ENCODE measurements at regions not wholly inside any gene's neighbourhood (a gene's known extent, or its start where the extent isn't known, plus 50 kb on each side); places are given as distances from the start of the nearest gene placed in this dataset.

DNA sequence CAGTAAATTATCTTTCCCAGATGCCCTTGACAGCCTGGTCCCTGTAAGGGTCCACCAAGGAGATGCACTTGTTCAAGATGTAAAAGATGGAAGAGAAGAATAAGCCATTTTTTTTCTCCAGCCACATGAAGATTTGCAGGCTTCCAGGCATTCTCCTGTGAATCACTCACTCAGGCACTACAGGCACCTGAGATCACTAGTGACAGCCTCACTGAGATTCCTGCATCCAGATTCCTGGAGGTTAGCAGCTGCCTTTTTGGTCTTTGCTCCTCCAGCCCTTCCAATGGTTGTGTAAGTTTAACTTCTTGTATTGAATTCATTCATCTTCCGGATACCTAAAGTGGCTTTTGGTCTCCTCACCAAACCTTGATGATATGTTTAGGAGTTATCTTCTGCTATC, 630.2 kb upstream of the CADM1 start:
- ChIA-PET CTCF (interaction anchor here (0.6 kb wide), 1 partner anchor 571 kb away, joined by 3 read pairs; no protein-coding TSS in a partner anchor), POLR2A (ENCODE audit: low non-redundant PET) (no interaction called here)
- no peak for DNase-seq (ENCODE audit: low spot score)
- TF ChIP-seq, protein P1, sequence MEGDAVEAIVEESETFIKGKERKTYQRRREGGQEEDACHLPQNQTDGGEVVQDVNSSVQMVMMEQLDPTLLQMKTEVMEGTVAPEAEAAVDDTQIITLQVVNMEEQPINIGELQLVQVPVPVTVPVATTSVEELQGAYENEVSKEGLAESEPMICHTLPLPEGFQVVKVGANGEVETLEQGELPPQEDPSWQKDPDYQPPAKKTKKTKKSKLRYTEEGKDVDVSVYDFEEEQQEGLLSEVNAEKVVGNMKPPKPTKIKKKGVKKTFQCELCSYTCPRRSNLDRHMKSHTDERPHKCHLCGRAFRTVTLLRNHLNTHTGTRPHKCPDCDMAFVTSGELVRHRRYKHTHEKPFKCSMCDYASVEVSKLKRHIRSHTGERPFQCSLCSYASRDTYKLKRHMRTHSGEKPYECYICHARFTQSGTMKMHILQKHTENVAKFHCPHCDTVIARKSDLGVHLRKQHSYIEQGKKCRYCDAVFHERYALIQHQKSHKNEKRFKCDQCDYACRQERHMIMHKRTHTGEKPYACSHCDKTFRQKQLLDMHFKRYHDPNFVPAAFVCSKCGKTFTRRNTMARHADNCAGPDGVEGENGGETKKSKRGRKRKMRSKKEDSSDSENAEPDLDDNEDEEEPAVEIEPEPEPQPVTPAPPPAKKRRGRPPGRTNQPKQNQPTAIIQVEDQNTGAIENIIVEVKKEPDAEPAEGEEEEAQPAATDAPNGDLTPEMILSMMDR (conservative IDR thresholded peaks at IDR 0.05; ENCODE audit: low read depth) = no peak
- no peak overlapping the region for H3K27ac ChIP-seq

DNA sequence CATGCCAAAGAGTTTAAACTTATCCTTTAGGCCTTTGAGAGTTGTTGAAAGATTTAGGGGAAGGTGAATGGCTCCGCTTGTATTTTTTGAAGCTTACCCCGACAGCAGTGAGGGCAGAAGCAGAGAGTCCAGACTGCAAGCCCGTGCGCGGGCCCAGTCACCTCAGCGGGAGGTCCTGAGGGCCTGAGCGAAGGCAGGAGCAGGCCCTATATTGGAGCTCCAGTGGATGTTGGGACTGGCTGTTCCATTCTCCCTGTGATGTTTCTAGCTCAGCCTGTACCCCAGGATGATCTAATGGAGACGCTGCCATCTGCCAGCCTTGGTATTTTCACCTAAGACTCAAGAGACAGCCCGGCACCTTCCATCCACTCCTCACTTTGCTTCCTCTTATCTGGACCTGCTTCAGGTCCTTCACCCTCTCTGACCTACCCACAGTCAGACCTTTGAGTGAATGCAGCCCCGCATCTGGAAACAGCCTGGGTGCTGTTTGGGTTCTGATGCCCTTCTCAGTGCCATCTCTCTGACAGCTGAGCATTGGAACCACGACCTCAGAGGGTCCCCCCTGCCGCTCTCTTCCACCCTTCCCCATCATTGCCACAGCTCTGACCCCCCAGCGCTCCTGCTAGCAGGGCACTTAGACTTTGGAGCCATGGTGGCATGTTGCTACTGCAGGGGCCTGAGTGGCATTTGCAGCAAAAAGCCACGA, 628.2 kb upstream of the CADM1 start:
- POLR2A ChIA-PET (ENCODE audit: low non-redundant PET) = no interaction called here

DNA sequence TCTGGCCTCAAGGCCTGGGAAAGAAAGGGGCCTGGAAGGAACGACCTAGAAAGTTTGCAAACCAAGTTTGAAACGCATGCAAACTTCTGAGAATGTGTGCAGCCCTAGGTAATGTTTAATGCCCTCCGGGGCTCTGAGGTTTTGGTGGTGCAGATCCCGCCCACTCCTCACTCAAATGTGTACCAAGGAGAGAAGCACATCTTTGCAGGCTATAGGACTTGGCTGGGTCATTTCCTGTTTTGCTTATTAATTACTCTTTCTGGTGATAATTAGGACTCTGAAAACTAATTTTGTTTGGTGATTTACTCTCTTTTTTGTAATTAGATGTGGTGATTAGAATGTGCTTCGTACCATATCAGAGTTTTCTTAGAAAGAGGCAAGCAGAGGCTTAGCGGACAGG, 625.9 kb upstream of the CADM1 start:
- POLR2A ChIA-PET (ENCODE audit: low non-redundant PET) = no interaction called here

More for the DNA sequence above, 628.2 kb upstream of the CADM1 start:
- H3K27ac ChIP-seq = no peak overlapping the region
- CTCF ChIA-PET = no interaction called here
- DNase-seq (ENCODE audit: low spot score) = no peak
- TF ChIP-seq, protein P1 (conservative IDR thresholded peaks at IDR 0.05; ENCODE audit: low read depth) = no peak

DNA sequence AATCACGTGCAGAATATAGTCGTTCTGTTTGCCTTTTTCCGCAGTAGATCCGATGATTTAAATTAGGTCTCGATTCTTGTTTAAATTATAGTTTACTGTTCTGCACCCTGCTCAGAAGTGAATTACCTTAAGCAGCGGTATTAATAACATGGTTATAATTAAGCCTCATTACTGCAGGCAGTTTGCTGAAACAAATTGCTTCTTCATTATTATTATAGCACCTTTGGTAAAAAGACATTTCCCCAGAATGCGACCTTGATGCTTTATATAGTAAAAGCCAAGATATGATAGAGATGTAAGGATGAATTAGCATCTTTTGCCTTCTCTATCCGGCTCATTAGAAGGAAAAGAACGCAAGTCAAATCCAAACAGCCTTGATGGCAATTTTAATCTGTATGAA, 625.2 kb upstream of the CADM1 start:
- TF ChIP-seq, protein P1 (conservative IDR thresholded peaks at IDR 0.05; ENCODE audit: low read depth) = no peak
- POLR2A ChIA-PET (ENCODE audit: low non-redundant PET) = no interaction called here
- H3K27ac ChIP-seq = no peak overlapping the region
- no peak for DNase-seq (ENCODE audit: low spot score)
- CTCF ChIA-PET = no interaction called here

More for the DNA sequence above, 625.9 kb upstream of the CADM1 start:
- DNase-seq (ENCODE audit: low spot score) = no peak
- CTCF ChIA-PET = no interaction called here
- no peak overlapping the region for H3K27ac ChIP-seq
- TF ChIP-seq, protein P1 (conservative IDR thresholded peaks at IDR 0.05; ENCODE audit: low read depth) = no peak

DNA sequence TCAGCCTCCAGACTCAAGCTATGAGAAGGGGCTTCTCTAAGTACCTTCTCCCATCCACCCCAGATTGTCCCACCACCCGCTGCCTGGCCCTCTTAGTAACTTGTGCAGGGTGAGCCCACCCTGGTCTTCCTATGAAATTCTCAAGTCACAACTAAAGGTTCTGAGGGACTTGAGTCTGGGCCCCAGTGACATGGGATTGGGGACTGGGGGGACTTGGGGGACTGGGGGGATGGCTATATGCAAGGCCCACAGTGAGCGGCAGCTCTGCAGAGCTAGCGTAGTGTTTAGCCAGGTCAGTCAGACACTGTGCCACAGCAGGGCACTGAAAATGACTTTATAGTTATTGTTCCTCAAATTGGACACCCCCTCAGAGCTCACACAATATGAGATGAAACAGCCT, 622.3 kb upstream of the CADM1 start:
- no peak for DNase-seq (ENCODE audit: low spot score)
- TF ChIP-seq, protein P1 (conservative IDR thresholded peaks at IDR 0.05; ENCODE audit: low read depth) = no peak
- H3K27ac ChIP-seq = no peak overlapping the region
- CTCF ChIA-PET = no interaction called here
- POLR2A ChIA-PET (ENCODE audit: low non-redundant PET) = no interaction called here

DNA sequence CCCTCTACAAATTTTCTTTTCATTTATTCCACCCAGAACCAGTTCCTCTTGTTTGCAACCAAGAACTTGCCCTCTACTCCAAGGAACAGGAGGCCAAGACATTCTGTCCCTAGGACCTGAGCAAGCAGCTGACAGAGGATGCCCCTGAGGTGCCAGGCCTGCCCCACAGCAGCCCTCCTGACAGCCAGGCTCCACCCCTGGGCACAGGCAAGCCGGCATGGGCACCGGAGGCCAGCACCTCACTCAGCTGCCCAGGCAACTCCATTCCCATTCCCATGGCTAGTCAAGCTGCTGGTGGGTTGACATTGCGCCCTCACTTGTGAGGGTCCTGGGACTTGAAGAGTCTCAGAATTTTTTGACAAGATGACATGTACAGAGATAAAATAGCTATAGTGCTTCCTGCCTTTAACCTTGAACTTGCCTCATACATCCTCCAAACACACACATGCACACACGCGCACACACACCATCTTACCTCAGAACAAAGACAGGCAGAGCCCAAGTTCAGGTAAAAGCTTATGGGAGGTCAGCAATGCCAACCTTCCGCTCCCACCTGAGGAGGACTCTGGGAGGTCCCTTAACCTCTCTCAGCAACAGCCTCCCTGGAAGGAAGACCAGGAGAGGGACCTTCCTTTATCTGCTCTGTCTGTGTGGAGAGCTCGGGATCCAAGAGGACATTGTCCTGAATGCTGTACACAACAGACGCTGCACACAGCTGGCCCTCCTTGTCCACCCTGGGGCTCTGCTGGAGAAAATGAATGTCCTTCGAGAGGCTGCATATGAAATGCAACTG, 620.9 kb upstream of the CADM1 start:
- TF ChIP-seq, protein P1 (conservative IDR thresholded peaks at IDR 0.05; ENCODE audit: low read depth) = no peak
- no peak for DNase-seq (ENCODE audit: low spot score)
- POLR2A ChIA-PET (ENCODE audit: low non-redundant PET) = no interaction called here
- CTCF ChIA-PET = interaction anchor here (0.6 kb wide), 1 partner anchor 105 kb away, joined by 4 read pairs; no protein-coding TSS in a partner anchor
- H3K27ac ChIP-seq = no peak overlapping the region
